ENCODE measurements at regions not wholly inside any gene's neighbourhood (a gene's known extent, or its start where the extent isn't known, plus 50 kb on each side); places are given as distances from the start of the nearest gene placed in this dataset.

DNA sequence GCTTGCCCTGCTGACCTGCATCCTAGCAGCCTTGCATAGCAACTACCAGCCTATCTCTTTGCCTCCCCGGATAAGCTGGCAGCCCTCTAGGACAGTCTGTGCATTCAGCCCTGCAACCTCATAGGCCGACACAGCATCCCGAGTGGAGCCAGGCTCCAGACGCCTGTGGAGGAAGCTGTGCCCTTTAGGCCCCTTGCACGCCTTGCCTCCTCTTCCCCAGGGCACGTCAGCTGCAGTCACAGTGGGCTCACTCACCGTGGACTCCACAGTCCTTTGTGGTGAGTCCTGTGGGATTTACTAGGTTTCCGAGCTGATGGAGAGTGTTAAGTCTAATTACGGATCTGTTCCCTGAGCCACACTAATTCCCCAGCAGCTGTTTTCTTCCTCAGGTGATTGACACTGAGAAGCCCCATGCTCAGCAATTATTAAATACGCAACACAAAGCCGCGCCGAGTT, 540.0 kb downstream of the TCERG1L start:
- no peak for TF ChIP-seq POLR2A (IDR thresholded peaks at IDR 0.05)
- TF ChIP-seq CTCF (IDR thresholded peaks at IDR 0.05), result no peak
- no peak for TF ChIP-seq POLR2AphosphoS5 (IDR thresholded peaks at IDR 0.05)
- TF ChIP-seq EP300 (IDR thresholded peaks at IDR 0.05; ENCODE audit: low read depth), result no peak
